GM18498 (cell line): ENCODE measurements at regions not wholly inside any gene's neighbourhood (a gene's known extent, or its start where the extent isn't known, plus 50 kb on each side); places are given as distances from the start of the nearest gene placed in this dataset.

Experiments used
- ATAC-seq: cut with Tn5 transposase; IDR thresholded peaks from one replicate; pipeline ENCODE4 v1.9.1; 2021; ENCODE audit warnings: mild to moderate bottlenecking, moderate library complexity; ENCODE audit not compliant: unreplicated experiment

DNA sequence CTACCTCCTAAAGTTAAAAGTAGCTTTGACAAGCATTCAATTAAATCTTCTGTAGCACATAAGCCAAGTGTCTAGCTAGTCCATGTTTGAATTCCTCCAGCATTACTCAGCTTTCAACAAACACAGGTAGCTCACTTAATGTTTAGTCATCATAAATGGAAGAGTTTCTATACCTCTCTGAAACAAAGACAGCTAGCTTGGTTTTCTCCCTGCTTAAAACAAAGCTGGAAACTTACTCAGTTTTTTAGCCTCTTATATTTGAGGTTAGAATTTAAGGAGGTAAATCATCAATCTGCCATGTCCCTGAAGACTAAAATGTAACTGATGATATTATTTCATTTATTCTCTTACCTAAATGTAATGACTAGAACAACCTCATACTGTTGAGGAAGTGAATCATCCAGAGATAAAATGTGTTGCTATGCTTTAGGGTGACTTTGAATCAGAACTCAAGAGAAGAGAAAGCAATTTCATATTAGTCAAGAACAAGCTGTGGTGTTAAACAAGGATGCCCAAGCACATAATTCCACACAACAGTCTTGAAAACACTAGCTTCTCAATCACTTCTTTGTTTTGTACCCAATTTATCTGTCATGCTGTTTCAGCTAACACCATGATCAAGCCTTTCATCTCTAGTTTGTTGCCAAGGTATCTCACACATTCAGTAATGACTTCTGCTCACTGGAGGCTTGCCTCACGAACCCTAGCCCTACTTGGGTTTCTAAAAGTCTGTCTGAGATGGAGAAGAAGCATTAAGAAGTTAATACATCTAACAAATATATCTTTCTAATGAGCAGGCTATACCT lies 251.9 kb downstream of the EPM2A start:
- no peak for ATAC-seq

DNA sequence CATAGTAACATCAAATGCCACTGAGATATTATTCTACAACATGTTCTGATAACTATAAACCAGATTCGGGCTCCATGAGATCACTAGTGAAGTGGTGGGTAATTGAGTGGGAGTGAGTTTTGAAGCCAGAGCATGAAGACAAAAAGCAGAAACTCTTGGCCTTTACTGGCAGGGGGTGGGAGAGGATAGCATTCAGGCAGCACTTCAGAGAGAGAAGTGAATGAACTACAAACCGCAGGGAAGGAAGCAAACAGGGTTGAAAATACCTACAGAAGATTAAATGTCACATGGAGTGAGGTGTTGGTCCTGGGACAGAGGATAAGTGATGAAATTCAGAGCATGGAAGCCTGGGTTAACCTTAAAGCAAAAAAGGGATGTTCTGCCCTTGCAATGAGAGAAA lies 250.0 kb downstream of the EPM2A start:
- ATAC-seq: no peak

DNA sequence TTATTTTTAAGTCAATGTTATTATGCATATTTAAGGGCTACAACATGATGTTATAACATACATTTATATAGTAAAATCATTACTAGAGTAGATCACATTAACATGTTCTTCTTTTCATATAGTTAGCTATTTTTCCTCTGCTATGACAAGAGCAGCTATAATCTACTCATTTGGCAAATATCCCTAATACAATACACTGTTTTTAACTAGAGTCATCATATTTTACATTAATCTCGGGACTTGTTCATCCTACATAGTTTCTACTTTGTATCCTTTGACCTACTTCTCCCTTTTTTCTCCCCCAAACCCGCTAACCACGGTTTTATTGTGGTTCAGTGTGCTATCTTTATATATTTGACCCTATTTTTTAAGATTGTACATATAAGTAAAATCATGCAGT lies 249.0 kb downstream of the EPM2A start:
- no peak for ATAC-seq

DNA sequence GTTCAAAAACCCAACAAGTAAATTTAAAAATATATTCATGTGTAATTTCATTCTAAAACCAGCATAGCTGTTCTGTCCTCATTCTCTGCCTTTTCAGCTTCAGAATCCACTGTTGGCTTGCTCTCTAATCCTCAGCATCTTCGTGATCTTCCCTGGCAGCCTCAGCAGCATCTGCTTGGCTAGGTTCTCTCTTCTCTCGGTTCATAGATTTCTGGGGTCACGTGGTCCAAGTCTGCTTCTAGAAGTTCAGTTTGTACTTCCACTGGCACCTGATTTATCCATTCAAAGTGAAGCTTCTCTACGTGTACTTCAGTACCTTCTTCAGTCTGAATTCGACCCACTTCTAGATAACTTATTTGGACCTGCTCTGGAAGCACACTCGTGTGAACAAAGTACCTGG lies 245.7 kb downstream of the EPM2A start:
- no peak for ATAC-seq

DNA sequence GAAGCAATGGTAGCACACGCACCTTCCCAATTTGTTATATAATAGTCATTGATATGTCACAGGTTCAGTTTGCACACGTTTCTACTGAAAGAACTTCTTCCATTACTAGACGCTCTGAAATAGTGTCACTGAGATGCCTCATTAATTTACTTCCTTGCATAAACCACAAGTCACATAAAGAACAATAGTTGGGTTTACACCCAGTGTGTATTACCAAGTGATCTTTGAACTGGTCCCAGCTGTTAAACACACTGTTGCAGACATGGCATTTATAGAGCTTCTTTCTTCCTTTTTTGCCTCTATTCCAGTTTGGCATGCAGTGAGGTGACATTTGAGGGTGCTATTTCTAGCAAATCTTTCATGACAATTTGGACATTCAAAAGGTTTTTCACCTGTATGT lies 245.3 kb downstream of the EPM2A start:
- no peak for ATAC-seq

DNA sequence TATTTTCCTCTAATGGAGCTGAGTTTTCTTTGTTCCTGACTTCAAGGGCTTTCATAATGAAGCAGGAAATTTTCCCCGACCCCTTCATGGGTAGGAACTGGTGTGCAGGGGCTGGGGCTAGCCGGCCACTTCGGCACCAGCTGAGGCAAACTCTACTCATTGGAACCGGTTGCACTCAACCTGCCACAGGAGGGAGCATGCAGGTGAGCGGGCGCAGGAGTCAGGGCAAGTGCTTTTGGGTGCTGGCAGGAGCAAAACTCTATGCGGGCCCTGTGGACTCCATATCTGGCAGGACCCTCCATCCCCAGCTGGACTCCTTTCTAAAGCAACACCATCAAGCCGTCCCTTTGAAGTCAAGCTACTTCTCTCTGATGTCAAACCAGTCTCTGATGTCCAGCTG lies 244.2 kb downstream of the EPM2A start:
- no peak for ATAC-seq

DNA sequence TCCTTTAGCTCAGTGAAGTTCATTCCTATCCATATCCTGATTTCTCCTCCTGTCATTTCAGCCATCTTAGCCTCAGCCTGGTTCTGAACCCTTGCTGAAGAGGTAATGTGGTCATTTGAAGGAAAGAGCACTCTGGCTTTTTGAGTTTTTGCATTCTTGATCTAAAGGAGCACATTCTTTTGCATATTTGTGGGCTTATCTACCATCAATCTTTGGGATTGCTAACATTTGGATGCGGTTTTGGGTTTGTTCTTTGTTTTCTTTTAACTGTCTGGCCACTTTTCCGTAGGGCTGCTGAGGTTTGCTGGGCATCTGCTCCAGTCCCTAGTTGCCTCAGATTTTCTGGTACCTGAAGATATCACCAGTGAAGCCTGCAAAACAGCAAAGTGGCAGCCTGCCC lies 238.3 kb downstream of the EPM2A start:
- ATAC-seq: no peak

DNA sequence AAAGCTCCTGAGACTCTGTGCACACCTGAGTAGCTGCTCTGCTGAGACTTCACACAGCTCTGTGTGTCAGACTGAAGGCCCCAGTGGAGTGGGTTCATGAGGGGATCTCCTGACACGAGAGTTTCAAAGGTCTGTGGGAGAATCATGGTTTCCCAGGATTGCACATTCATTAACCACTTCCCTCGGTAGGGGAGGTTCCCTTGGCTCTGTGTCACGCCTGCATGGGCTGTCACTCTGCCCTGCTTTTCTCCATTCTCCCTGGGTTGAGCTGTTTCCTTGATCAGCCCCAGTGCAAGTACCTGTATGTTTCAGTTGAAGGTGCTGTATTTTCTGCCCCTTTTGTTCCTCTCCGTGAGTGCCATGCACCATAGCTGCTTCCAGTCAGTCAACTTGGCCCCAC lies 236.9 kb downstream of the EPM2A start:
- ATAC-seq: peak; percentile 77

DNA sequence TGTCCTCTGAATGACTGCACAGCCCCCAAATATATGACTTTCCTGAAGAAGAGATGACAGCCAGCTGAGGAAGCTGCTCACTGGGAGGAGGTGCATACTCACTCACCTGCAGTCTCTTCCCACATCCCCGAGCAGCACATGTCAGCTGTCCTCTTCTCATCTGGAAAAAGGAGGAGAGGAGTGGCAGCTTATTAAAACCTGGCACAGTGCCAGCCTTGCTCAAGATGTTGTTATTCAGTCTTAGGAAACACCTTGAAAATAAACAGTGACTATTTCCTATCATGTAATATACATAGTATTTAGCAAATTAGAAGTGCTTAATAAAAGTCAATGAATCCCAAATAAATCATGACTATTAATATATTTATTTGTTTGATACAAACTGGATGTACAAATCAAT lies 232.9 kb downstream of the EPM2A start:
- ATAC-seq: no peak

DNA sequence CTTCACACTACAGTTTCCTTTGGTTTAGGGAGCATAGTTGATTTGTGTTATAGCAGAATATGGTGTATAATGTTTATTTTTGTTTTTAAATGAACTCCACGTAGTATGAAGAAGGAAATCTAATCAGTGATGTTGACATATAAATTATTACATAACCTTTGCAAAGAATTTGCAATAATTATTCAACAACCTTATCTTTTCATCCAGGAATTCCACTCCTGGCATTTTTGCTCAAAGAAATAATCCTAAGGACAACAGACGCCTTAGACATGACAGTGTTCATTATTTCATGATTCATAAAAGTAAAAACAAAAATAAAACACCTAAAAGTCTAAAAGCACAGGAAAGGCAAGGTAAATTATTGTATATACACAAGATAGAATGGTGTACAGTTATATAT lies 229.2 kb downstream of the EPM2A start:
- no peak for ATAC-seq

DNA sequence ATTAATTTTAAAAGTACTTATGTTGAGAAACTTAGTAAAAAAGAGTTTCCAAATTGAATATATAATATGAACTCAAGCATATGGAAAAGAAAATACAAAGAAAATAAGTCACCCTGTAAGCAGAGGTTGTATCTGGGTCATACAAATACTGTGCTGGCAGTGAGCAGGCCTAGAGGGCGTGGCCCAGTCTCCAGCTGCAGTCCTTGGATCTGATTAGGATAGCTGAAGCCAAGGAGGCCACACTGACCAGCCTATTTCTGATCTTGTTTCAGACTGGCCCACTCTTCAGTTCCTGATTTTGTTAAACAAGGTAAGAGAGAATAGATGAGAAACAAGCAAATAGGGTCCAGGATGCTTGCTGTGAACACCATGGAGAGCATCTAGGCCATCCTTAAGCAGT lies 228.8 kb downstream of the EPM2A start:
- ATAC-seq: no peak

DNA sequence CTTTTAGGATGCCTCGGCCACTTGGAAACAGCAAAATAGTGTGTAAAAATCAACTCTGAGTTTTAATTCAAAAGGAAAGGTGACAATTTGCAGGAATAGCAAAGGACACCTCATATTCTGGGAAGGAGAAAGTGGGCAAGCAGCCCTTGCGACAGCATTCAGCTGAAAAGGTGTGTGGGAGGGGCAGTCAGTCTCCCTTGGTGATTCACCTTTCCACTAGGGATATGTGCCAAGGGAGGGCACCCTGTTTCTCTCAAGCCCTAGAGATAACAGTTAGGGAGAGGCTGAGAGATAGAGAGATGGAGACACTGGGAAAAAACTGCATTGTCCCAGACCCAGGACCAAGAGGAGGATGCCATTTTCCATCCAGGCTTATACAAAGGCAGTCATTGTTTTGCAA lies 228.1 kb downstream of the EPM2A start:
- no peak for ATAC-seq

DNA sequence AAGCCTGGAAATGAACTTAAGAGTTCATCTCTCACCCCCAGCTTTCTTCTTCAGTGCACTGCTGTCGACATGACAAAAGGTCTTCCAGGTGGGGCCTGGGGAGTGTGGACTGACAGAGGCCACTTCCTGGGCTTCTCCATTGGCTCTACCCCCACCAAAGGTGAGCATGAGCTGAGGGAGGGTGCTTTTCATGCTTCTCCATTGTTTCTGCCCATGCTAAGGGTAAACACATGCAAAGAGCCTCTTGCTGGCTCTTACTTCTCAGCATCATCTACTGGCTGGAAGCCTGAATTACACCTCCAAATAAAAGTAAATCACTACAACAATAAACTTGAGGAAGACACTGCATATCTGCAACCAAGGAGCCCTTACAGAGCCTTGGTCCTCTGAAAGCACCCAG lies 227.2 kb downstream of the EPM2A start:
- no peak for ATAC-seq

DNA sequence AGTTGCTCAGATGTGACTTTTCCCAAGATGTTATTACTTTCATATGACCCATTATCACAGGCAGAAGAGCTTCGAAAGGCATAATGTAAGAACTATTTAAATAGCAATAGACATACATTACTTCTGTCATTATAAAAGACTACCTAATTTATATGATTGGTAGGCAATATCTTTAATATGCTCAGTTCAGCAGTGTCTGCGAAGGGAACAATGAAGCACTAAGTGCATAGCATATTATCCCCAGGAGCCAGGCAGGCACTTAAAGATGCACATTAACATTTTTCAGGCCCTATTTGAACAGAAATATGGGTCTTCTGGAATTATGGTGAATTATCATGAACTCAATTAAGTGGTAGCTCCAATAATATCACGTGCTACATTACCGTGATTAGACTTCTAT lies 217.8 kb downstream of the EPM2A start:
- ATAC-seq: no peak

DNA sequence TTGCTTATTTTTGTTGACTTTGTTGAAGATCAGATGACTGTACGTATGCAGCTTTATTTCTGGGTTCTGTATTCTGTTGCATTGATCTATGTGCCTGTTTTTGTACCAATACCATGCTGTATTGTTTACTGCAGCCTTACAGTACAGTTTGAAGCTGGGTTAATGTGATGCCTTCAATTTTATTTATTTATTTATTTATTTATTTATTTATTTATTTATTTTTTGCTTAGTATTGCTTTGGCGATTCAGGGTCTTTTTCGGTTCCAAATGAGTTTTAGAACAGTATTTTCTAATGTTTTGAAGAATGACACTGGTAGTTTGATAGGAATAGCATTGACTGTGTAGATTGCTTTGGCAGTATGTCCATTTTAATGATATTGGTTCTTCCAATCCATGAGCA lies 210.3 kb downstream of the EPM2A start:
- ATAC-seq: no peak

DNA sequence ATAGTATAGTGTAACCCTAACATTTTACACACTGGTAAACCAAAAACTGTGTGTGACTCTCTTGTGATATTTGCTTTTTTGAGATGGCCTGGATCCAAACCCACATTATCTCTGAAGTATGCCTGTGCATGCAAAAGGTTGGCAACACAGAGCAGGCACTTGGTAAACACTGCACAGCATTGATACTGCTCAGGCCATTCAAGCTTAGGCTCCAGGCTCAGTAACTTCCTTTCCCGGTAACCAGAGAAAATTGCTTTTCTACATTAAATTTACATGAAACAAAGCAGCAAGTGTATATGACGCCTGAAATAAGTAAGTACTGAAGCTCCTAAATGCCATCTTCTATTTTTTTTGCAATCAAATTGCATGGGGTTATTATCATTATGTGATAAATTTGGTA lies 205.7 kb downstream of the EPM2A start:
- no peak for ATAC-seq

DNA sequence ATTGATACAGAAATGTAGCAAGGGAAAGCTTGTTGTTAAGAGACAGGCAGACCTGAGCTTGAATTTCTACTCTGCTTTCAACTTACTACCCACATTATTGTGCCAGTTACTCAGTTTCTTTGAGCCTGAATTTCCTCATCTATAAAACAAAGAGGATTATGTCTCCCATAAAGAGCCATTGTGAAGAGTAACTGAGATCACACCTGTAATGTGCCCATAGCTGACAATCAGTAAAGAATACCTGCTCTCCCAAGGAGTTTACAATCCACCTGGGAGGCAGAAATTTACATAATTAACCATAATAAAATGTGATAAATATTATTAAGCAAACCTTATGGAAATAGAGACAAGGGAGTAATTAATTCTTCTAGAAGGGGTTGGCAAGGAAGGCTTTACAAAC lies 204.9 kb downstream of the EPM2A start:
- no peak for ATAC-seq

DNA sequence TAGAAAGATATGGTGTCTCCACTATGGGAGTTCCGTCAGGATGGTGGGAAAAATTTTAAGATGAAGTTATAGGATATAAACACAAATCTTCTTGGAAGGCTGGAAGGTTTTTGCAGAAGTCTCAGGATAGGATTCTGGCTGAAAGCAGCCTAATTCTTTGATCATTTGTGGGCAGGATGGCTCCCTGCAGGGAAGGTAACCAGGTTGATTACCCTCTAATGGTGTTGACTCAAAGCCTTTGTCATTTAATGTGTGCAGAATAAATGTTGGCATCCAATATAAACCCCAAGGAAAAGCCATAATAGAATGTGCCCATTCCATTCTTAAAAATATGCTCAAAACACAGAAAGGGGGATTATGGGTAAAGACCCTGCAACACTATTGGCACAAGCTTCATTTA lies 204.3 kb downstream of the EPM2A start:
- ATAC-seq: no peak

DNA sequence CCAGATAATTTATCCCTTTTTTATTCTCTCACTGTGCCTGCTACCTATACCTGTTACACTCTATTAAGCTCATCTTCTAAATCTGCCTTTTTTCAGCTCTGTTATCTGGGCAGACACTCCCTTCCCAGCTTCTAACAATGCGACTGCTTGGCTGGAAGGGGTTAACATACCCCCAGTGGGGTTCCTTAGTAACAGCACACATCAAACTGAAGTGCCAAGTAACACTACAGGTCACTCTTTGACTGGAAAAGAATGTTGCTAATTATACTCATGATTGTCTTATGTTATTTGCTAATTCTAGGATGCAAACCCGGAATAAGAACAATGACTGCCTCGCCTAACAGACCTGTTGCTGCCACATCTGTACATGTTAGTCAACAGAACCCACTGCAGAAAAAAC lies 203.5 kb downstream of the EPM2A start:
- no peak for ATAC-seq

DNA sequence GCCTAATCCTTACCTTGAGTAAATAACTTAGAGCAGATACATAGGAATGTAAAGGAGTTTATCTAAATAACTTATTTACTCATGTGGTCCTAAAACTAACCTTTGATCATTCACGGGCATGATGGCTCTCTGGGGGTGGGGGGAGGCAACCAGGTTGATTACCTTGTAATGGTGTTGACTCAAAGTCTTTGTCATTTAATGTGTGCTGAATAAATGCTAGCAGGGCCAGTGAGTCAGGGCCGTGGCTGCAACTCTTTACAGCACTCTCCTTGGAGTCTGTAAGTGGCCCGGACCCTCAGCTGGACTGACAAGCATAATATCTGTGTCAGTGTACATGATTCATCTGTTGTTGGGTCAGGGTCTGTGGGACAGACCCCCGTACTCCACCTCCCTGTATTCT lies 203.0 kb downstream of the EPM2A start:
- ATAC-seq: no peak

DNA sequence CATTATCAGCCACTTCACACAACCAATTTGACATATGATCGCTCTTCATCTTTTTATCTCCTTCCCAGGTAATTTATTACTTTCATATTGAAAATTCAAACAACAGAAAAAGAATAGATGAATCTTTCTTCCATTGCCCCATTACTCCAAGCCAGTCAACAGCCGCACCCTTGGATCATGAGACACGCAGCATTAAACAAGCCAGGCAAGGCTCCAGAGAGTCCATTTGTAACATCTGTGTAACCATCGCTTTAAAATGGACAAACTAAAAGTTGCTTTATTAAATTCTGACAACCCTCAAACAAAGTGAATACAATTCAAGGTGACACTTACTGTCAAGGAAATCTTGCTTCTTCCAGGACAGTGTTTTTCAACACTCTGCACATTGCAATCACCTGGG lies 200.3 kb downstream of the EPM2A start:
- ATAC-seq: no peak

DNA sequence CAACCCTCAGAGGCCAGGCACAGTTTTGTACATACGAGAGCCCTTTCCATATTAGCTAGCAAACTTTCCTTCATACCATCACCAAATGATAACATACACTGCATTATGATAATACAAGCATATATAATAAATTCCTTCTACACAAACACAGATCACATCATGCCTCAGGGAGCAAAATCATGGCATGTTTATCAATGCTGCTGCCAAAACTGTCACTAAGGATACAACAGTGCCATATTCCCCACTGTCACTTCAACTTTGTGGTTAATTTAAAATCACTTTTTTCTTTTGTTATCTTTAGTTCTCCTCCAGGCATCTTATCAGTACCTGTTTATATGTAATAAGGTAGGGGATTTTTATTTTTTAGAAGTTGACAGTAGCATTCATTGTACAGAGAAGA lies 196.3 kb downstream of the EPM2A start:
- ATAC-seq: no peak

DNA sequence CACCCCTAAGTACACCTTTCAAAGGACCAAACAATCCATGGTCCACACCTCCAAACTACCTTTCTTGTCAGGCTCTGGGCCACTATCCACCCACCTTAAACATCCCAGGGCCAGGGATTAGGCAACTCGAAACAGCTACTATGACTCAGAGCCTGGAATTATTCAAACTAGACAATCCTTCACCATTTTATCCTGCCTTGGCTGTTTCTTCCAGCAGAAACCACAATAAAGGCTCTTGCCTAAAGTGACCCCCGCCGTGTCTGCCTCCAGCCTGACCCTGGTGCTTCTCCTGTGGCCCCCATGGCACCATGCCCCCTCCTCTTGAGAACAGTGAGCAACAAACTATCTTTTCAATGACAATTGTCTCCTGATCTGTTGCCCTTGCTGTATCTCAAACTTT lies 195.5 kb downstream of the EPM2A start:
- ATAC-seq: no peak
